Mammary epithelial cell (primary cell): ENCODE measurements at regions not wholly inside any gene's neighbourhood (a gene's known extent, or its start where the extent isn't known, plus 50 kb on each side); places are given as distances from the start of the nearest gene placed in this dataset.

Experiments
- CTCF ChIP-seq, 2 donors: IDR thresholded peaks in 1 of 2; conservative IDR thresholded peaks in 1 of 2; 2 replicates each; pipeline ENCODE4 v1.5.1; 2011 to 2012; ENCODE audit warnings: inconsistent platforms in 2 of 2, low read length in 2 of 2, mild to moderate bottlenecking in 2 of 2, control low read depth in 1 of 2, low read depth in 1 of 2; ENCODE audit not compliant: insufficient read depth in 1 of 2; ENCODE audit errors: extremely low read depth in 1 of 2
- EZH2 ChIP-seq: IDR thresholded peaks from 2 replicates; pipeline ENCODE4 v1.6.1; 2012; ENCODE audit warnings: low read length, inconsistent platforms, borderline replicate concordance

GRCh38 chr1:80305466-80305865 is 1298.9 kb upstream of the ADGRL4 start:
- TF ChIP-seq CTCF (conservative IDR thresholded peaks at IDR 0.05 in 1 of 2, IDR thresholded peaks at IDR 0.05 in 1 of 2; ENCODE audit: extremely low read depth in 1 of 2, insufficient read depth in 1 of 2, low read depth in 1 of 2, low read length in 2 of 2) (no peak), EZH2 (no peak)
